ENCODE measurements at regions not wholly inside any gene's neighbourhood (a gene's known extent, or its start where the extent isn't known, plus 50 kb on each side); places are given as distances from the start of the nearest gene placed in this dataset.
A peak's percentile ranks its signal among the peaks of the same experiment; 100 is the strongest.

GRCh38 chr2:168338292-168338691, 90.9 kb upstream of the STK39 start:
- no peak for TF ChIP-seq OSR1 (CRISPR knock-in tag; IDR thresholded peaks at IDR 0.05)
- TF ChIP-seq ZFP30 (CRISPR knock-in tag; IDR thresholded peaks at IDR 0.05), result no peak
- TF ChIP-seq POU6F1 (CRISPR knock-in tag; IDR thresholded peaks at IDR 0.05; ENCODE audit: borderline replicate concordance, low read depth), result no peak
- TF ChIP-seq ZFP3 (CRISPR knock-in tag; IDR thresholded peaks at IDR 0.05), result no peak
- no peak for ATAC-seq

- ATAC-seq, result no peak
- TF ChIP-seq TCF4 (CRISPR knock-in tag; IDR thresholded peaks at IDR 0.05; ENCODE audit: borderline replicate concordance) (peak; percentile 66), OSR1 (CRISPR knock-in tag; IDR thresholded peaks at IDR 0.05) (no peak)
Observed at GRCh38 chr2:168338803-168339437, 91.5 kb upstream of the STK39 start.

- no peak for TF ChIP-seq CREB5 (CRISPR knock-in tag; IDR thresholded peaks at IDR 0.05; ENCODE audit: low read depth)
- TF ChIP-seq POU6F1 (CRISPR knock-in tag; IDR thresholded peaks at IDR 0.05; ENCODE audit: borderline replicate concordance, low read depth), result no peak
- TF ChIP-seq RARB (CRISPR knock-in tag; IDR thresholded peaks at IDR 0.05), result no peak
- no peak for ATAC-seq
Observed at GRCh38 chr2:168340931-168341330, 93.5 kb upstream of the STK39 start.

- peak; percentile 32; the same call in 1 of the 3 replicates for ATAC-seq
Observed at GRCh38 chr2:168343586-168343985, 96.2 kb upstream of the STK39 start.

GRCh38 chr2:168344706-168345105, 97.3 kb upstream of the STK39 start:
- TF ChIP-seq GLIS3 (CRISPR knock-in tag; IDR thresholded peaks at IDR 0.05) (no peak), OSR1 (CRISPR knock-in tag; IDR thresholded peaks at IDR 0.05) (no peak), ISL1 (CRISPR knock-in tag; IDR thresholded peaks at IDR 0.05) (no peak), ARNTL (CRISPR knock-in tag; IDR thresholded peaks at IDR 0.05; ENCODE audit: borderline replicate concordance, low read depth) (no peak), POU6F1 (CRISPR knock-in tag; IDR thresholded peaks at IDR 0.05; ENCODE audit: borderline replicate concordance, low read depth) (no peak), RARB (CRISPR knock-in tag; IDR thresholded peaks at IDR 0.05) (no peak), ZC3H10 (CRISPR knock-in tag; IDR thresholded peaks at IDR 0.05) (no peak), PATZ1 (CRISPR knock-in tag; IDR thresholded peaks at IDR 0.05; ENCODE audit: borderline replicate concordance) (no peak)
- ATAC-seq, result no peak

More at GRCh38 chr2:168343586-168343985, 96.2 kb upstream of the STK39 start:
- TF ChIP-seq ZC3H10 (CRISPR knock-in tag; IDR thresholded peaks at IDR 0.05) (no peak), CREB5 (CRISPR knock-in tag; IDR thresholded peaks at IDR 0.05; ENCODE audit: low read depth) (no peak), TOX (CRISPR knock-in tag; IDR thresholded peaks at IDR 0.05; ENCODE audit: borderline replicate concordance) (no peak), ZFP30 (CRISPR knock-in tag; IDR thresholded peaks at IDR 0.05) (no peak), OSR1 (CRISPR knock-in tag; IDR thresholded peaks at IDR 0.05) (no peak), PPARA (CRISPR knock-in tag; IDR thresholded peaks at IDR 0.05; ENCODE audit: borderline replicate concordance) (no peak), ARNTL (CRISPR knock-in tag; IDR thresholded peaks at IDR 0.05; ENCODE audit: borderline replicate concordance, low read depth) (no peak)
